OCI-LY1 (cell line): ENCODE measurements at regions not wholly inside any gene's neighbourhood (a gene's known extent, or its start where the extent isn't known, plus 50 kb on each side); places are given as distances from the start of the nearest gene placed in this dataset.

Experiments
- EZH2 ChIP-seq: fragments of 200-600 bp; sonication (generic), shearing (Covaris generic); IDR thresholded peaks from 2 replicates; pipeline ENCODE4 v1.8.0; 2017; ENCODE audit warnings: borderline replicate concordance, mixed run types, mild to moderate bottlenecking, antibody characterized with exemption, low read length, moderate library complexity, mixed read lengths
- TF ChIP-seq, protein P1 (sequence below): fragments of 200-600 bp; sonication (generic), shearing (Covaris generic); IDR thresholded peaks from 2 replicates; pipeline ENCODE4 v1.5.1; 2017; ENCODE audit warnings: mild to moderate bottlenecking, antibody characterized with exemption, low read length, moderate library complexity, mixed read lengths

DNA sequence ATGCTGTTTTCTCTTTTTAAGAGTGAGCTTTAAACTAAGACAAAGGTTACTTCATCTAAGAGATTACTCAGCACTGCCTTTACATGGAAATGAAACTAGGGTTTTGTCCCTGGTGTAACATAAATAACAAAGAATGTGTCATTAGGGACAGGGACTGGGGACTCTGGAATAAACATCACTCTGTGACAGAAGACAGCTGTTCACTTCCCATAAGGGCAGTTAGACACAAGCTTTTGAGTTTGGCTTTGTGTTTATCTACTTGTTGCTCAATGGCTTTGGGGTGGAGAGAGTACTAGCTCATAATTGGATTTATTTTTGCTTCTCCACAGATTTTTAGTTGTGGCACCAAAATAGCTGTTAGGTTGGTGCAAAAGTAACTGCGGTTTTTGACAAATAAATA, 154.5 kb downstream of the OR4C45 start:
- TF ChIP-seq, protein P1, sequence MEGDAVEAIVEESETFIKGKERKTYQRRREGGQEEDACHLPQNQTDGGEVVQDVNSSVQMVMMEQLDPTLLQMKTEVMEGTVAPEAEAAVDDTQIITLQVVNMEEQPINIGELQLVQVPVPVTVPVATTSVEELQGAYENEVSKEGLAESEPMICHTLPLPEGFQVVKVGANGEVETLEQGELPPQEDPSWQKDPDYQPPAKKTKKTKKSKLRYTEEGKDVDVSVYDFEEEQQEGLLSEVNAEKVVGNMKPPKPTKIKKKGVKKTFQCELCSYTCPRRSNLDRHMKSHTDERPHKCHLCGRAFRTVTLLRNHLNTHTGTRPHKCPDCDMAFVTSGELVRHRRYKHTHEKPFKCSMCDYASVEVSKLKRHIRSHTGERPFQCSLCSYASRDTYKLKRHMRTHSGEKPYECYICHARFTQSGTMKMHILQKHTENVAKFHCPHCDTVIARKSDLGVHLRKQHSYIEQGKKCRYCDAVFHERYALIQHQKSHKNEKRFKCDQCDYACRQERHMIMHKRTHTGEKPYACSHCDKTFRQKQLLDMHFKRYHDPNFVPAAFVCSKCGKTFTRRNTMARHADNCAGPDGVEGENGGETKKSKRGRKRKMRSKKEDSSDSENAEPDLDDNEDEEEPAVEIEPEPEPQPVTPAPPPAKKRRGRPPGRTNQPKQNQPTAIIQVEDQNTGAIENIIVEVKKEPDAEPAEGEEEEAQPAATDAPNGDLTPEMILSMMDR = no peak
- no peak for TF ChIP-seq EZH2
